ENCODE measurements at regions not wholly inside any gene's neighbourhood (a gene's known extent, or its start where the extent isn't known, plus 50 kb on each side); places are given as distances from the start of the nearest gene placed in this dataset.

DNA sequence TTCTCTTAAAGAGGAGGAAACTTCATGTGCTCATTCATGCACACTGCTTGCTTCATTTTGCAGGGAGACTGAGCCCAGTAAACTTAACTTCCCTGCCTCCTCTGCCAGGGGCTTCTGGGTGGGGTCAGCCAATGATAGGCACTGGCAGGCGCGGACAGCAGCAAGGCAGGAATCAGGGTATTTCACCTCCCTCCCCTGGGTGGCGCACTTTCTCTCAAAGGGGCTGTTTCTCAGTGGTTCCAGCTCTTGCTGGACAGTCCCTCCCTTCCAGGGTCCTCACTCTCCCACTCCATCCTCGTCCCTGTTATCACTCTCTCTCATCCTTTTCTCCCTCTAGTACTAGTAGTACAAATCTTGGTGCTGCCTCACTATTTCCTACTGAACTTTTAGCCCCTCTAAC is 320.5 kb upstream of the ZNF521 start:
- Histone ChIP-seq H4K20me1 (ENCODE audit: insufficient read depth, low read length) (no peaks in the 10 kb centered on the region), H3K9ac (ENCODE audit: low read length) (no peak overlapping the region), H3K79me2 (ENCODE audit: insufficient read depth, low read length) (no peaks in the 10 kb centered on the region), H3F3A (ENCODE audit: insufficient read depth, low read length) (no peaks in the 10 kb centered on the region), H3K27ac (ENCODE audit: low read depth, low read length, poor library complexity, severe bottlenecking) (no peak overlapping the region), H3K4me2 (ENCODE audit: low read length) (no peak overlapping the region), H3K4me1 (ENCODE audit: insufficient read depth, low read length, severe bottlenecking) (peaks cover 7% of the 10 kb centered on the region), H3K36me3 (ENCODE audit: insufficient read depth, low read length) (no peaks in the 10 kb centered on the region), H3K9me2 (ENCODE audit: low read depth, low read length) (no peaks in the 10 kb centered on the region), H3K4me3 (ENCODE audit: low read depth, low read length, poor library complexity, severe bottlenecking) (no peak overlapping the region), H2AFZ (ENCODE audit: low read length) (no peak overlapping the region), H3K27me3 (ENCODE audit: insufficient read depth, low read length) (no peaks in the 10 kb centered on the region), H3K9me3 (ENCODE audit: low read length) (no peaks in the 10 kb centered on the region)
- no peak for TF ChIP-seq EZH2 (IDR thresholded peaks at IDR 0.05; ENCODE audit: borderline replicate concordance, low read length)
- TF ChIP-seq, protein P1, sequence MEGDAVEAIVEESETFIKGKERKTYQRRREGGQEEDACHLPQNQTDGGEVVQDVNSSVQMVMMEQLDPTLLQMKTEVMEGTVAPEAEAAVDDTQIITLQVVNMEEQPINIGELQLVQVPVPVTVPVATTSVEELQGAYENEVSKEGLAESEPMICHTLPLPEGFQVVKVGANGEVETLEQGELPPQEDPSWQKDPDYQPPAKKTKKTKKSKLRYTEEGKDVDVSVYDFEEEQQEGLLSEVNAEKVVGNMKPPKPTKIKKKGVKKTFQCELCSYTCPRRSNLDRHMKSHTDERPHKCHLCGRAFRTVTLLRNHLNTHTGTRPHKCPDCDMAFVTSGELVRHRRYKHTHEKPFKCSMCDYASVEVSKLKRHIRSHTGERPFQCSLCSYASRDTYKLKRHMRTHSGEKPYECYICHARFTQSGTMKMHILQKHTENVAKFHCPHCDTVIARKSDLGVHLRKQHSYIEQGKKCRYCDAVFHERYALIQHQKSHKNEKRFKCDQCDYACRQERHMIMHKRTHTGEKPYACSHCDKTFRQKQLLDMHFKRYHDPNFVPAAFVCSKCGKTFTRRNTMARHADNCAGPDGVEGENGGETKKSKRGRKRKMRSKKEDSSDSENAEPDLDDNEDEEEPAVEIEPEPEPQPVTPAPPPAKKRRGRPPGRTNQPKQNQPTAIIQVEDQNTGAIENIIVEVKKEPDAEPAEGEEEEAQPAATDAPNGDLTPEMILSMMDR (IDR thresholded peaks at IDR 0.05; ENCODE audit: low read length): peak; percentile 57

- Histone ChIP-seq H3K9me2 (ENCODE audit: low read depth, low read length) (no peaks in the 10 kb centered on the region), H3K9ac (ENCODE audit: low read length) (no peak overlapping the region), H3K4me2 (ENCODE audit: low read length) (no peak overlapping the region), H3K9me3 (ENCODE audit: low read length) (no peaks in the 10 kb centered on the region), H3K4me1 (ENCODE audit: insufficient read depth, low read length, severe bottlenecking) (peaks cover 7% of the 10 kb centered on the region), H3K27ac (ENCODE audit: low read depth, low read length, poor library complexity, severe bottlenecking) (no peak overlapping the region), H3K4me3 (ENCODE audit: low read depth, low read length, poor library complexity, severe bottlenecking) (no peak overlapping the region), H4K20me1 (ENCODE audit: insufficient read depth, low read length) (no peaks in the 10 kb centered on the region), H3F3A (ENCODE audit: insufficient read depth, low read length) (no peaks in the 10 kb centered on the region), H3K79me2 (ENCODE audit: insufficient read depth, low read length) (no peaks in the 10 kb centered on the region), H3K36me3 (ENCODE audit: insufficient read depth, low read length) (no peaks in the 10 kb centered on the region), H3K27me3 (ENCODE audit: insufficient read depth, low read length) (no peaks in the 10 kb centered on the region), H2AFZ (ENCODE audit: low read length) (no peak overlapping the region)
- TF ChIP-seq, protein P1 (IDR thresholded peaks at IDR 0.05; ENCODE audit: low read length): peak; percentile 66
- TF ChIP-seq EZH2 (IDR thresholded peaks at IDR 0.05; ENCODE audit: borderline replicate concordance, low read length): no peak
These were observed 317.8 kb upstream of the ZNF521 start for GRCh38 chr18:25669741-25670140.

DNA sequence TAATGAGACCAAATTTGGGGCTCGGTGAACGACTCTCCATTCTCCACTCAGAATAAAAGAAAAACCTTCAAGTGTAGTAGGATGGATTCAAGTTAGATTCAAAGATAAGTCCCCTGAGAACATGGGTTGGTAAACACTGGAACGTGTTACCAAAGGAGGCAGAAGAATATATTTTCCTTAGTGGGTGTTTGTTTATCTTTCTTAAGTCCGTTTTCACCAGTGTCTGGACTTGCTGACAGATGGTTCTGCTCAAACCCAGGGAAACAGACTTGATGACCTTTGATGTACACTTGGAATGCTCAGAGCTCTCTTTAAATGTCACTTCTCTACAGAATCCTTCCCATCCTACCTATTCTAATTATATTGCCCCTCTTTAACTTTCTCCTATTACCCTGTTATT is 310.3 kb upstream of the ZNF521 start:
- Histone ChIP-seq H3F3A (ENCODE audit: insufficient read depth, low read length) (no peaks in the 10 kb centered on the region), H3K27me3 (ENCODE audit: insufficient read depth, low read length) (no peaks in the 10 kb centered on the region), H3K4me1 (ENCODE audit: insufficient read depth, low read length, severe bottlenecking) (no peaks in the 10 kb centered on the region), H3K9me2 (ENCODE audit: low read depth, low read length) (no peaks in the 10 kb centered on the region), H4K20me1 (ENCODE audit: insufficient read depth, low read length) (no peaks in the 10 kb centered on the region), H3K4me3 (ENCODE audit: low read depth, low read length, poor library complexity, severe bottlenecking) (no peak overlapping the region), H3K9ac (ENCODE audit: low read length) (no peak overlapping the region), H3K9me3 (ENCODE audit: low read length) (no peaks in the 10 kb centered on the region), H3K79me2 (ENCODE audit: insufficient read depth, low read length) (no peaks in the 10 kb centered on the region), H2AFZ (ENCODE audit: low read length) (peak overlapping the region; percentile 22; the same call in 1 of the 2 replicates), H3K36me3 (ENCODE audit: insufficient read depth, low read length) (no peaks in the 10 kb centered on the region), H3K27ac (ENCODE audit: low read depth, low read length, poor library complexity, severe bottlenecking) (no peak overlapping the region), H3K4me2 (ENCODE audit: low read length) (no peak overlapping the region)
- TF ChIP-seq, protein P1 (IDR thresholded peaks at IDR 0.05; ENCODE audit: low read length): no peak
- no peak for TF ChIP-seq EZH2 (IDR thresholded peaks at IDR 0.05; ENCODE audit: borderline replicate concordance, low read length)

All from OCI-LY1 (cell line).